Fibroblast of lung (primary cell): ENCODE measurements at regions not wholly inside any gene's neighbourhood (a gene's known extent, or its start where the extent isn't known, plus 50 kb on each side); places are given as distances from the start of the nearest gene placed in this dataset.

Experiments
- DNase-seq, 2 donors: peaks; one replicate each; pipeline versions ENCODE4 v3.0.0 to v3.0.0-alpha.2; 2010; ENCODE audit warnings: low read depth in 2 of 2
- H2AFZ ChIP-seq: 2 replicates; pipeline ENCODE4 v1.5.1; 2012; ENCODE audit warnings: low read length, control low read depth, inconsistent platforms
- H3K27ac ChIP-seq: 2 replicates; pipeline ENCODE4 v1.5.1; 2011; ENCODE audit warnings: low read length, control low read depth; ENCODE audit not compliant: insufficient read depth
- H3K27me3 ChIP-seq: 2 replicates; pipeline ENCODE4 v1.5.1; 2011; ENCODE audit warnings: mild to moderate bottlenecking, low read length; ENCODE audit not compliant: control insufficient read depth, insufficient read depth
- H3K36me3 ChIP-seq: 2 replicates; pipeline ENCODE4 v1.5.1; 2011; ENCODE audit warnings: low read length; ENCODE audit not compliant: control insufficient read depth, insufficient read depth
- H3K4me1 ChIP-seq: 2 replicates; pipeline ENCODE4 v1.5.1; 2011; ENCODE audit warnings: low read length; ENCODE audit not compliant: control insufficient read depth, insufficient read depth; ENCODE audit errors: extremely low read depth
- H3K4me2 ChIP-seq: 2 replicates; pipeline ENCODE4 v1.5.1; 2011; ENCODE audit warnings: low read length, control low read depth; ENCODE audit not compliant: insufficient read depth; ENCODE audit errors: extremely low read depth
- H3K4me3 ChIP-seq, 4 experiments: fragments of 200-600 bp in 1 of 4; sonication (generic) in 1 of 4; replicated peaks in 1 of 4; 2 replicates each; pipeline ENCODE4 v1.5.1; 2011 to 2016; ENCODE audit warnings: low read length in 4 of 4, low read depth in 3 of 4, mild to moderate bottlenecking in 3 of 4, control low read depth in 2 of 4, inconsistent platforms in 1 of 4, mixed read lengths in 1 of 4; ENCODE audit not compliant: insufficient read depth in 1 of 4; ENCODE audit errors: control extremely low read depth in 1 of 4
- H3K79me2 ChIP-seq: 2 replicates; pipeline ENCODE4 v1.5.1; 2012; ENCODE audit warnings: mild to moderate bottlenecking, low read length, inconsistent platforms; ENCODE audit not compliant: control insufficient read depth, insufficient read depth
- H3K9ac ChIP-seq: 2 replicates; pipeline ENCODE4 v1.5.1; 2011; ENCODE audit warnings: mild to moderate bottlenecking, low read length, control low read depth; ENCODE audit not compliant: insufficient read depth
- H3K9me3 ChIP-seq: 2 replicates; pipeline ENCODE4 v1.5.1; 2012; ENCODE audit warnings: low read depth, low read length; ENCODE audit not compliant: control insufficient read depth, insufficient read depth
- H4K20me1 ChIP-seq: 2 replicates; pipeline ENCODE4 v1.5.1; 2011; ENCODE audit warnings: low read length; ENCODE audit not compliant: control insufficient read depth, insufficient read depth; ENCODE audit errors: extremely low read depth
- CTCF ChIP-seq, 2 donors: IDR thresholded peaks in 1 of 2; conservative IDR thresholded peaks in 1 of 2; 1 replicate in 1 of 2; 2 replicates in 1 of 2; pipeline ENCODE4 v1.5.1; 2011 to 2012; ENCODE audit warnings: low read length in 2 of 2, control low read depth in 1 of 2, inconsistent platforms in 1 of 2, low read depth in 1 of 2, mild to moderate bottlenecking in 1 of 2
- EZH2 ChIP-seq: IDR thresholded peaks from 2 replicates; pipeline ENCODE4 v1.5.1; 2012; ENCODE audit warnings: low read length, control low read depth, mild to moderate bottlenecking; ENCODE audit errors: missing control alignments

- Histone ChIP-seq H3K27ac (no peak overlapping the region), H3K27me3 (no peaks in the 10 kb centered on the region), H3K4me2 (no peak overlapping the region), H4K20me1 (no peaks in the 10 kb centered on the region), H3K4me1 (no peaks in the 10 kb centered on the region), H3K79me2 (no peaks in the 10 kb centered on the region), H3K9me3 (no peaks in the 10 kb centered on the region), H3K36me3 (no peaks in the 10 kb centered on the region), H3K4me3 (no peak overlapping the region), H2AFZ (no peak overlapping the region), H3K9ac (no peak overlapping the region)
- DNase-seq, result no peak
- TF ChIP-seq EZH2 (no peak), CTCF (conservative IDR thresholded peaks at IDR 0.05 in 1 of 2, IDR thresholded peaks at IDR 0.05 in 1 of 2; ENCODE audit: low read depth in 1 of 2, low read length in 2 of 2) (no peak)
Observed at GRCh38 chr7:91767820-91768219, 112.7 kb downstream of the MTERF1 start.

GRCh38 chr7:91771394-91771793 lies 109.1 kb downstream of the MTERF1 start:
- TF ChIP-seq CTCF (conservative IDR thresholded peaks at IDR 0.05 in 1 of 2, IDR thresholded peaks at IDR 0.05 in 1 of 2; ENCODE audit: low read depth in 1 of 2, low read length in 2 of 2) (no peak), EZH2 (no peak)
- H3K9me3 ChIP-seq, result no peaks in the 10 kb centered on the region
- no peak overlapping the region for H3K4me3 ChIP-seq
- H3K27ac ChIP-seq, result no peak overlapping the region
- no peak overlapping the region for H3K9ac ChIP-seq
- no peaks in the 10 kb centered on the region for H3K4me1 ChIP-seq
- H4K20me1 ChIP-seq, result no peaks in the 10 kb centered on the region
- H3K27me3 ChIP-seq, result no peaks in the 10 kb centered on the region
- H2AFZ ChIP-seq, result no peak overlapping the region
- H3K79me2 ChIP-seq, result no peaks in the 10 kb centered on the region
- H3K36me3 ChIP-seq, result no peaks in the 10 kb centered on the region
- no peak overlapping the region for H3K4me2 ChIP-seq
- peak; percentile 28 to 60 for DNase-seq

- Histone ChIP-seq H3K27ac (no peak overlapping the region), H3K4me1 (no peaks in the 10 kb centered on the region), H3K27me3 (no peaks in the 10 kb centered on the region), H2AFZ (no peak overlapping the region), H3K79me2 (no peaks in the 10 kb centered on the region), H3K4me3 (no peak overlapping the region), H3K9me3 (no peaks in the 10 kb centered on the region), H3K4me2 (no peak overlapping the region), H3K36me3 (no peaks in the 10 kb centered on the region), H4K20me1 (no peaks in the 10 kb centered on the region), H3K9ac (no peak overlapping the region)
- DNase-seq, result peak in 1 of 2 donors; percentile 91
- no peak for TF ChIP-seq EZH2
- TF ChIP-seq CTCF (conservative IDR thresholded peaks at IDR 0.05 in 1 of 2, IDR thresholded peaks at IDR 0.05 in 1 of 2; ENCODE audit: low read depth in 1 of 2, low read length in 2 of 2), result no peak
Observed at GRCh38 chr7:91771921-91772815, 108.3 kb downstream of the MTERF1 start.
